Esophagus squamous epithelium (tissue), 4 donors: ENCODE measurements at regions not wholly inside any gene's neighbourhood (a gene's known extent, or its start where the extent isn't known, plus 50 kb on each side); places are given as distances from the start of the nearest gene placed in this dataset.

Source experiments
- CTCF ChIP-seq, 6 experiments: fragments of 450-650 bp in 4 of 6; fragments of 200-600 bp in 2 of 6; sonication (generic) in 2 of 6; IDR thresholded peaks; one replicate each; pipeline ENCODE4 v1.5.1; 2016 to 2019; ENCODE audit warnings: antibody characterized with exemption in 6 of 6, mild to moderate bottlenecking in 4 of 6, moderate library complexity in 4 of 6
- POLR2A ChIP-seq, 4 donors: fragments of 450-650 bp; IDR thresholded peaks; one replicate each; pipeline ENCODE4 v1.6.1; 2017; ENCODE audit warnings: antibody characterized with exemption in 4 of 4, mild to moderate bottlenecking in 4 of 4, moderate library complexity in 3 of 4

GRCh38 chr15:92809064-92809879 is 90.9 kb upstream of the CHD2 start:
- TF ChIP-seq POLR2A (IDR thresholded peaks at IDR 0.05) (peak in 3 of 4 donors; percentile 67 to 87 (median 69)), CTCF (IDR thresholded peaks at IDR 0.05) (peak; percentile 94 to 100 (median 100))
